ENCODE measurements at regions not wholly inside any gene's neighbourhood (a gene's known extent, or its start where the extent isn't known, plus 50 kb on each side); places are given as distances from the start of the nearest gene placed in this dataset.

DNA sequence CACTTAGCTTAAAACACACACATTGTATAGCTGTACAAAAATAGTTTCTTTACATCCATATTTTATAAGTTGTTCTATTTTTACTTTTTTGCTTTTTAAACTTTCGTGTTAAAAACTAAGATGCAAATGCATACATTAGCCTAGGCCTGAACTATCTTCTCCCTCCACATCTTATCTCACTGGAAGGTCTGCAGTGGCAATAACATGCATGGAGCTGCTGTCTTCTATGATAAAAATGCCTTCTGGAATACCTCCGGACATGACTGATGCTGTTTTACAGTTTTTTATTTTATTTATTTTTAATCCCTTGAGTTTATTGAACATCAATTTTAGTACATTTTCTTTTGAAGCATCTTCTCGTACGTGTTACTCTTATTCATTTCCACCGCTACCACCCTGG, 112.3 kb upstream of the TSPAN8 start:
- TF ChIP-seq, protein P1, sequence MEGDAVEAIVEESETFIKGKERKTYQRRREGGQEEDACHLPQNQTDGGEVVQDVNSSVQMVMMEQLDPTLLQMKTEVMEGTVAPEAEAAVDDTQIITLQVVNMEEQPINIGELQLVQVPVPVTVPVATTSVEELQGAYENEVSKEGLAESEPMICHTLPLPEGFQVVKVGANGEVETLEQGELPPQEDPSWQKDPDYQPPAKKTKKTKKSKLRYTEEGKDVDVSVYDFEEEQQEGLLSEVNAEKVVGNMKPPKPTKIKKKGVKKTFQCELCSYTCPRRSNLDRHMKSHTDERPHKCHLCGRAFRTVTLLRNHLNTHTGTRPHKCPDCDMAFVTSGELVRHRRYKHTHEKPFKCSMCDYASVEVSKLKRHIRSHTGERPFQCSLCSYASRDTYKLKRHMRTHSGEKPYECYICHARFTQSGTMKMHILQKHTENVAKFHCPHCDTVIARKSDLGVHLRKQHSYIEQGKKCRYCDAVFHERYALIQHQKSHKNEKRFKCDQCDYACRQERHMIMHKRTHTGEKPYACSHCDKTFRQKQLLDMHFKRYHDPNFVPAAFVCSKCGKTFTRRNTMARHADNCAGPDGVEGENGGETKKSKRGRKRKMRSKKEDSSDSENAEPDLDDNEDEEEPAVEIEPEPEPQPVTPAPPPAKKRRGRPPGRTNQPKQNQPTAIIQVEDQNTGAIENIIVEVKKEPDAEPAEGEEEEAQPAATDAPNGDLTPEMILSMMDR (IDR thresholded peaks at IDR 0.05), result no peak
- no peak for TF ChIP-seq POLR2A (IDR thresholded peaks at IDR 0.05)
